Stromal cell of bone marrow (primary cell): ENCODE measurements at regions not wholly inside any gene's neighbourhood (a gene's known extent, or its start where the extent isn't known, plus 50 kb on each side); places are given as distances from the start of the nearest gene placed in this dataset.

Experiments used
- DNase-seq: peaks from one replicate; pipeline ENCODE4 v3.0.0-alpha.2; 2012; ENCODE audit warnings: low read depth

DNA sequence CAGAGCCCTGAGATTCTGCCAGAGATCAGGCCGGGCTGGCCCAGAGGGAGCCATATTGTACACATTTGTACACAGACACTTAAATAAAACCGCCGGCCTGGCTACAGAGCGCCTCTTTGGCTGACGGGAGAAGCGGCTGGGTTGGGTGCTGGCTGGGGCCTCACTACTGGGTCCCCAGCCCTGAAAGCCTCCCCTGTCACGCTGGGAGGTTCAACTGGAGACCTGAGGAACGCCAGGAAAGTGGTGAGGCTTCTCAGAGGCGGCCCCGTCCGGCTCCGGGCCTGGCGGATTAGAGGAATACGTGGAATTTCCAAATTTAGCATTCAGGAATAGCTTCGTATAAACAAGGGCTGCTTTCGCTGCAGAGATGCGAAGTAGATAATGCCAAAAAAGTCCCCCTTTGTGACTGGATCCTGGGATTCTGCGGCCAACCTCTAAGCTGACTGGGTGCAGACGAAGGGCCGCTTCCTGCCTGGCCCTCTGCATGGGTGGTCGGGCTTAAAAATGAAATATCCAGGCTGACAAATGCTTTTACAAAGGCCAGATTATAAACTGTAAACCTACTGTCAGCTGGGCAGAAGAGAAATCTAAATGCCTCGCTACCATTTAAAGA lies 252.4 kb downstream of the IRF8 start:
- DNase-seq, result no peak

DNA sequence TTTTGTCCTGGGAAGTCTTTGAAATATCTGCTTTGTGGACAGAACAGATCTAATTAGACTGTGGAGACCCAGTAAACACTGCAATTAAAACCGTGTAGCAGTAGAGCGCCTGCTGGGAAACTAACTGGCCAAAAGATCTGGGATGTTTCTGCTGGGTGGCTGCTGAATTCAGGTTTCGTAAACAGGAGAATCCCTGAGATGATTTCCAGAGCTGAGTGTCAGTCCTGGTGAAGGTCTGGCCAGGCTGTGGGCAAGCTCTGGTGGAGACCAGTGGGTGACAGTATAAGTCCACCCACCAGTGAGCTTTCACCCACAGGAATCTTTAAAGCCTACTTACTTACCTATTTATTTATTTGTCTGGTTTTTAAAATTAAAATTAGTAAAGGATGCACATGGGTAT lies 257.2 kb downstream of the IRF8 start:
- DNase-seq, result no peak

DNA sequence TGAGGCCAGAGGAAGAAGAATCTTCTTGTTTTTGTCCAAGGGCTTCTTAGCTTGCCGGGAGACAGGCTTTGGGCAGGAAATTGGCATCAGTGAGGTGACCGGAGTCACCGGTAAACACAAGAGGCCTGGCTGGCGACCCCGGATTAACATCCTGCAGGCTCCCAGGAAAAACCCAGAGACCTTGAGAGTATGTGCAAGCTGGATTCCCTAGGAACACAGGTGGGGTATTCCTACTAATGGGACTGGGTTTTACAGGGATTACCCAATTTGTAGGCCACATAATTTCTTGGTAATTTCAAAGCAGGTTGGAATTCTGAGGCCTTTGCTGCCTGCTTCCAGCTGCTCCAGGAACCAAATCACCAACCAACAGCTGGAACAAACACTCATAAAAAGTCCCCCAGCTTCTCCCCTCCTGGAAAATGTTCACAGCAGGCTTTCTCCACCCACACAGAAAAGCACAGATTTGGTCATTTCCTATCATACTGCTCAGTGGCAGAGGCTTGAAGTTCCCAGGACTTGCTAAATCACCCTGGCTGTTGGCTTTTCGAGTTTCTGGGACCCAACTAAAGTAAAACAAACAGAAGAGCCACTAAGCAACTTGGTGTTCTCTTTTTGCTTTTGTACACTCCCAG lies 258.8 kb downstream of the IRF8 start:
- DNase-seq, result no peak

DNA sequence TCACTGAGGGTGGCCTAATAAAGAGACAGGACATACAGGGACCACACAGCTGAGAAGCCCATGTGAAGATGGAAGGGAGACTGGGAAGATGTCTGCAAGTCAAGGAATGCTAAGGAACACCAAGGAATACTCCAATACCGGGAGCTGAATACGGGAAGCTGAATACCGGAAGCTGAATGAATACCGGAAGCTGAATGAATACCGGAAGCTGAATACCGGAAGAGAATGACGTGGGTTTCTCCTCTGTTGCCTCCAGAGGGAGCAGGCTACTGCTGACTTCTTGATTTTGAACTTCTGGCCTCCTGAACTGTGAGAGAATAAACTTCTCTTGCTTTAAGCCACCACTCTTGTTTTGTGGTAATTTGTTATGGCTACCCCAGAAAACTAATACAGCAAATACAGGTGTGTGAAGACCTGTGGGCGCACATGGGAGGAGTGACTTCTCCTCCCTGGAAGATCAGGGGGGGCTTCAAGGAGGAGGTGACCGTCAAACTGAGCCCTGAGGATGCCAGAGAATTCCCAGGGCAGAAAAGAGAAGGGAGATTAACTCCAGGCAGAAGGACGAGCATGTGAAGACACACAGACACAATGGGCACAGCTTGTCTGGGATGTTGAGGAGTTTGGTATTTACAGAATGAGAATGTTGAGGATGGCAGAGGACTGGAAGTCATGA lies 259.9 kb downstream of the IRF8 start:
- DNase-seq, result no peak

DNA sequence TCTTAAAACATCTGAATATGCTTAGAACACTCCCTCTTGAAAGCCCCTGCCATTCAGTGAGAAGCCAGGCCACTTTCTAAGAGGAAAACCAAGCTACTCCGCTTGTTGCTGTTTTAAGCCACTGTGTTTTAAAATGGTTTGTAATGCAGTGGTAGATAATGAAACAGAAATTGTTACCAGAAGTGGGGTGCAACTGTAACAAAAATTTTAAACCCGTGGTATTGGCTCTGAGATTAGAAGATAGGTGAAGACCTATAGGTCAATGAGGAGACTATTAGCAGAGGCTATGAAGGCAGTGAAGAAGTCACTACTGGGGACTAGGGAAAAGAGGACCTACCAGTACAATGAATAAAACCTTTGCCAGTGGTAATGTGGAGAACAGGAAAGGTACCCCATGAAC lies 266.5 kb downstream of the IRF8 start:
- DNase-seq, result no peak

GRCh38 chr16:86166414-86166813 lies 267.5 kb downstream of the IRF8 start:
- no peak for DNase-seq

DNA sequence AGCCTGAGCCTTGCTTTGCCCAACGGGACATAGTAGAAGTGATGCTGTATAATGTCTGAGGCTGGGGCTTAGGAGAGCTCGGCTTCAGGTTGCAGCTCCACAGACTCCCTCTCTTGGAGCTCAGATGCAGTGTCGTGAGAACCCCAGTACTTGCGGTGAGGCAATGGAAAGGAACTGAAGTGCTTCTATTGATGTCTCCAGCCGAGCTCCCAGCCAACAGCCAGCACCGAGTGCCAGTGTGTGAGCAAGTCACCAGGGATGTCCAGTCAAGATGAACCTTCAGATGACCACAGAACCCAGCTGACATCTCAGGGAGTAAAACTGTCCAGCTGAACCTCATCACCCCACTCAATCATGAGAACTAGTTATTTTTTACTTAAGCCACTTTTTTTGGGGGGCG lies 268.1 kb downstream of the IRF8 start:
- no peak for DNase-seq

DNA sequence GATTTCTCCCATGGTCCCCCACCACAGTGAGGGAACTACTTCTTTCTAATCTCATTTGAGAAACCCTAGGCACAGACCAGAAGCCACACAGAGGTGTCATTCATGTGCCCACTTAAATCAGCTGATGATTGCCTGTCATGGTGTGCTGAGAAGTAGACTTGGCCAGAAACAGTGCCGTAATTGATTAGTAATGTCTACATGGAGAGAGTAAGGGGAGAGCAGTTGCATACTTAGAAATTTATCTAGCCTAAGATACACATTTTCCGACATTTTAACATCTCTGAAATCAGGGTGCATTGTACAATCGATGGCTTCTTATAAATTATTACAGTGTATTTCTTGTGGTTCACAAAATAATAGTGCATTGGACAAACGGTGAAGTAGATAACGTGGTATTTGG lies 271.8 kb downstream of the IRF8 start:
- DNase-seq, result no peak

GRCh38 chr16:86171329-86171728 lies 272.4 kb downstream of the IRF8 start:
- peak; percentile 17 for DNase-seq

DNA sequence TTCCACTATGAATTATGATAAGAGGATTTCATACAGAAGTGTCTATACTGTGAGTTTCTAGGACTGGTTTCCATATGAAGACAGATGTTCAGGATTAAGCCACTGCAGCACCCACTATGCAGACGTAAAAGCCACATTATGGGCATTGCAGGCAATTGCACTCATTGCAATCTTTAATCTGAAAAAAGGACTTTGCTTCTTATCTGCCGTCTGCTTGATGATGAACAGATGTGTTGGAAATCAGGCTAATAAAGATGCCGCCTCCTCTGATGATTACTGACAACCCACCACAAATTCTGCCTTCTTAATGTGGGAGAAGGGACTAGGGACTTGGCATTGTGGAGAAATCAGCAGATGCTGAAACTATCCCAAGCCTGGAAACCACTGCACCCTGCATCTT lies 276.9 kb downstream of the IRF8 start:
- no peak for DNase-seq

DNA sequence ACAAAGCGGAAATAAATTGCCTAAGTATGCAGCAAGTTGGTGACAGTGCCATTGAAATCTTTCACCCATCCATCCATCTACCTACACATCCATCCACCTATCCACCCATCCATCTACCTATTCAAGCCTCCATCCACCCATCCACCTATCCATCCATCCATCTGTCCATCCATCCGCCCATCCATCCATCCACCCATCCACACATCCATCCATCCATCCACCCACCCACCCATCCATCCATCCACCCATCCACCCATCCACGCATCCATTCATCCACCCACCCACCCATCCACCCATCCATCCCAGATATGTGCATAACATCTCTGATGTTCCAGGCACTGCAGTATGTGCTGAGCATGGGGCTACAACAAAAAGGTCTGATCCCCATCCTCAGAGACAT lies 277.5 kb downstream of the IRF8 start:
- DNase-seq, result no peak

DNA sequence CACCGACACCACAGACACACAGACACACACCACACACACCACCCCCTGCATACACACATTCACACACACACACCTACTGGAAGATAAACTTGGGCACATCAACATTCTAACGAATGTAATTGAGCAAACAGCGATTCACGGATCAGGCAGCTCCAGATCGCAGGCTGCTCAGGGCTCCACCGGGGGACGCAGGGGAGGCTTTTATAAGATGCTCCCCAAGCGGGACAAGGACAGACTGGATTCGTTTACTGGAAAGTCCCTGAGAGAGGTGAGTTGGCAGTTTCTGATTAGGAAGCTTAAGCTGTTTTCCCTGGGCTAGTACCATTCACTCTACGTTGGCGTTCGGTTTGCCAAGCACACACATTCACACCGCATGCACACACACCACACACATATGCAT lies 281.3 kb downstream of the IRF8 start:
- no peak for DNase-seq

DNA sequence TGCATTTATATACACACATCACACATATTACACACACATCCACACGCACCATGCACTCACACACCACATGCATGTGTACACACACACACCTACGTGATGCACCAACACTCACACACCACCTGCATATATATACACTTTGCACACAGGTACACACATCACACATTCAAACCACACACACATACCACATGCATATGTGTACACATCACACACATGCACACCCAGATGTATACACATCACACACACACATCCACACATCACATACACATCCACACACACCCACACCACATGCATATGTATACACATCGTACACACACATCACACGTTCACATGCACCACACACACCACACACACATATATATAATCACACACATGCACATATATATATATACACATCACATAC lies 281.8 kb downstream of the IRF8 start:
- DNase-seq, result no peak

DNA sequence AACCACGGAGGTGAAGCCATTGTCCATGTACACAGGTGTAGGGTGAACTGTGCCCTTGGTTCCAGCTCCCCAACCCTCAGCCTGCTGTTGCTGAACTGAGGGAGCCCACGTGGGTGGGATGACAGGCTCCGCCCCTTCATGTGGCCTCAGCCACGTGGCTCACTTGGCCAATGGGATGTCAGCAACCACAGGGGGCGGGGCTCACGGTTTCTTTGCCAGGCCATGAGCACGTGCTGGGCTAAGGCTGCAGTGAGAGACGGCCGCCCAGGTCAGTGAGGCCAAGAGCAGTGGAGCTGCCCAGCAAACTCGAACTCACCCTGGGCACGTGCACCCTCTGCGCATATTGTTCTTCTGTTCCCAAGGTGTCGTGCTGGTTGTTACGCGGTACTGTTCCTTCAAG lies 282.6 kb downstream of the IRF8 start:
- no peak for DNase-seq

DNA sequence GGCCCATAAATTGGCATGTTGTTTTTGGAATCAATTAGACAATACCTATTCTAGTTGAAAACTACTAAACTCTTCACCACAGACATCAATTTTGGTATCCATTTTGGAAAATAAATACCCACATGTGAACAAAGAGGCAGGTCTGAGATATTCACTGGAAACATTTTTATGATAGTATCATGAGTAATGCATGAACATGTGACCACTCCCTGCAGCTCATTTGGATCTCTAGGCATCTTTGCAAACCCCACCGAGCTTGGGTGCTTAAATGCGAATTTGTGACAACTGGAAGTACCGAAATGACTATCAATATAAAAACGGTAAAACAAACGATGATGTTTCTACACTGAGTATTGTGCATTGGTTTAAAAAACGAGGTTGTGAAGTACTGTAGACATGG lies 285.2 kb downstream of the IRF8 start:
- DNase-seq, result no peak

- DNase-seq, result no peak
Measured at GRCh38 chr16:86185089-86185488, 286.1 kb downstream of the IRF8 start.

GRCh38 chr16:86186313-86186712 lies 287.4 kb downstream of the IRF8 start:
- no peak for DNase-seq

DNA sequence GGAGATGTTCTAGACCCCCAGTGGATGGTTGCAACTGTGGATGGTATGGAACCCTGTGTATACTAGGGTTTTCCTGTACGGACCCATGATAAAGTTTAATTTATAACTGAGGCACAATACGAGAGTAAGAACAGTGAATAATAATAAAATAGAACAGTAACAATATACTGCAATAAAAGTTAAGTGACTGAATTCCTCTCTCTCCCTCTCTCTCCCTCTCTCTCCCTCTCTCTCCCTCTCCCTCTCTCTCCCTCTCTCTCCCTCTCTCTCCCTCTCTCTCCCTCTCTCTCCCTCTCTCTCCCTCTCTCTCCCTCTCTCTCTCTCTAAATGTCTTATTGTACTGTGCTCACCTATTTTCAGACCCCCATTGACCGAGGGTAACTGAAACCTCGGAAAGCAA lies 291.0 kb downstream of the IRF8 start:
- DNase-seq, result no peak

- no peak for DNase-seq
Measured at GRCh38 chr16:86191663-86192062, 292.7 kb downstream of the IRF8 start.

GRCh38 chr16:86193528-86194193 lies 294.7 kb downstream of the IRF8 start:
- DNase-seq, result no peak

DNA sequence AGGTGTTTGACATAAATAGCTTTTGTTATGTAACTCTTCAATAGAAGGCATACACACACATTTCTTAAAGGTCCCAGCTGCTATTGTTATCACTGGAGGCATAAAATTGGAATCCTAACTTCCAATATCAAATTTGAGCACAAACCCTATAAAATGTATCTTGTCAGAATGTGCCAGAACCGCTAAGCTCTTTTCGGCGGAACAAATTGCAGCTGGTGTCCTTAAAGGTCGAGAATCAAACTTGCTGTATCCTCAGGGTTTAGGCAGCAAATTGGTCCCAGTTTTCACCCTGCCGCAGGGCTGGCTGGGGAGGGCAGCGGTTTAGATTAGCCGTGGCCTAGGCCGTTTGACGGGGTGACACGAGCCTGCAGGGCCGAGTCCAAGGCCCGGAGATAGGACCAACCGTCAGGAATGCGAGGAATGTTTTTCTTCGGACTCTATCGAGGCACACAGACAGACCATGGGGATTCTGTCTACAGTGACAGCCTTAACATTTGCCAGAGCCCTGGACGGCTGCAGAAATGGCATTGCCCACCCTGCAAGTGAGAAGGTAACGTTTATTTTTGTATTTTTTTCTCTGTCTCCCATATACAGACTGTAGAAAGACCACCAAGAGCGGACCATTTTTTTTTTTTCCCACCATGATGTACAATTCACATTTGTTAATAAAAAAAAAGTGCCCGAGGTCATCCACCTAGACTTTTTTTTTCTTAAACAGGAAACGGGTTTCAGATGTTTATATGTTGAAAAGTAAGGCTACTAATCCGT lies 297.1 kb downstream of the IRF8 start:
- no peak for DNase-seq

DNA sequence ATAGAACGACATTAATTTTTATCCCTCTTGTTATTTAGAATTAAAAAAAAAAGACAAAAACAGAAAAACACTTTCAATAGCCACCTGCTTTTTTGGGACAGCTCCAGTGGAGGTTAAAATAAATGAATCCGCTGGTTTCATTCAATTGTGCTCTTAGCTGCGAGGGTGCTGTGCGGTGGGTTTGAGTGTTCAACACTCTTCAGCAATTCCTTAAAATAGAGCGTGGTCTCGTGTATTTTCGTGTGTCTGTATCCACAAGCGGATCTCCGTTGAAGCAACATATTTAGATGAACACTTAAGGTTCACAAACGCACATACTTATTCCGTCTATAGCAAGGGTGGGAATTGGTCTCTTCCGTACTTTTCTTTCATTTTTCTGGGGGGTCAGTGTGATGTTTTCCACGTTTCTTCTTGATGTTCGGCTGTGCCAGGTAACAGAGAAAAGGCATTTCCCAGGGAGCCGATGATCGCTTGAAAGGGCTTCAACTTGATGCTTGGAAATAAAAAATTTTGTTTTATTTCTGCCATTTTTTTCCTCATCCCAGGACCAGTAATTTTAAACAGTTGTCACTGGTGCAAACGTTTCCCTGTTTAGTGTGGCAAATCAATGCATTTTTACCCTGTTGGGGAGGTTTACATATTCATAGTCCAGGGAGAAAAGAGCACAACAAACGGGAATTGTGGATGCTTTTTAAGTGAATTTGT lies 297.9 kb downstream of the IRF8 start:
- no peak for DNase-seq
